Caco-2 (cell line): ENCODE measurements at regions not wholly inside any gene's neighbourhood (a gene's known extent, or its start where the extent isn't known, plus 50 kb on each side); places are given as distances from the start of the nearest gene placed in this dataset.

Experiments
- BruUV-seq: library from RNA; stranded (reverse); fragments of 400-500 nt; replicated peaks from 2 replicates; lab custom pipeline; 2021; lab: Mats Ljungman, UMichigan
- CTCF ChIA-PET: fragments of 300-600 bp; sonication (Branson Sonifier 250); formaldehyde crosslinking; loops from one replicate; lab custom pipeline; 2022; ENCODE audit warnings: antibody characterized with exemption; lab: Charles Lee
- POLR2A ChIA-PET: fragments of 300-600 bp; sonication (Branson Sonifier 250); formaldehyde crosslinking; loops from one replicate; lab custom pipeline; 2022; ENCODE audit warnings: antibody characterized with exemption; lab: Charles Lee
- DNase-seq, 2 experiments: peaks; one replicate each; pipeline versions ENCODE4 v3.0.0 to v3.0.0-alpha.2; 2020 to 2022
- H3K27me3 ChIP-seq: replicated peaks from 2 replicates; pipeline ENCODE4 v1.6.0; 2011; ENCODE audit warnings: low read length; ENCODE audit not compliant: control insufficient read depth, insufficient read depth
- H3K36me3 ChIP-seq: 2 replicates; pipeline ENCODE4 v1.5.1; 2011; ENCODE audit warnings: low read length; ENCODE audit not compliant: control insufficient read depth, insufficient read depth
- H3K4me1 ChIP-seq: fragments of 250-450 bp; sonication (Bioruptor Pico); 2 replicates; pipeline ENCODE4 v1.5.1; 2020; ENCODE audit warnings: mild to moderate bottlenecking
- H3K4me3 ChIP-seq: 2 replicates; pipeline ENCODE4 v1.5.1; 2011; ENCODE audit warnings: low read depth, mild to moderate bottlenecking, control low read depth, low read length
- H3K9me3 ChIP-seq: fragments of 250-450 bp; sonication (Bioruptor Pico); 2 replicates; pipeline ENCODE4 v1.5.1; 2020; ENCODE audit warnings: mild to moderate bottlenecking, moderate library complexity
- H3K27ac Mint-ChIP-seq: one replicate; pipeline ENCODE4 v1.8.0; 2022; ENCODE audit warnings: mixed read lengths; ENCODE audit not compliant: unreplicated experiment
- H3K27me3 Mint-ChIP-seq: one replicate; pipeline ENCODE4 v1.8.0; 2022; ENCODE audit warnings: mixed read lengths; ENCODE audit not compliant: insufficient read depth, unreplicated experiment
- H3K36me3 Mint-ChIP-seq: one replicate; pipeline ENCODE4 v1.8.0; 2022; ENCODE audit warnings: mild to moderate bottlenecking, mixed read lengths; ENCODE audit not compliant: insufficient read depth, unreplicated experiment
- H3K4me1 Mint-ChIP-seq: one replicate; pipeline ENCODE4 v1.8.0; 2022; ENCODE audit warnings: low read depth, mixed read lengths; ENCODE audit not compliant: unreplicated experiment
- H3K4me3 Mint-ChIP-seq: one replicate; pipeline ENCODE4 v1.8.0; 2022; ENCODE audit warnings: mild to moderate bottlenecking, moderate library complexity, mixed read lengths; ENCODE audit not compliant: unreplicated experiment
- H3K9me3 Mint-ChIP-seq: one replicate; pipeline ENCODE4 v1.8.0; 2022; ENCODE audit warnings: mixed read lengths; ENCODE audit not compliant: unreplicated experiment
- CTCF ChIP-seq, 2 experiments: fragments of 200-600 bp in 1 of 2; IDR thresholded peaks; 1 replicate in 1 of 2; 2 replicates in 1 of 2; pipeline versions ENCODE4 v1.5.1 to v1.8.0; 2011 to 2022; ENCODE audit warnings: antibody characterized with exemption in 1 of 2, control low read depth in 1 of 2, inconsistent platforms in 1 of 2, low read depth in 1 of 2, low read length in 1 of 2, mild to moderate bottlenecking in 1 of 2, moderate library complexity in 1 of 2; ENCODE audit not compliant: insufficient read depth in 1 of 2, severe bottlenecking in 1 of 2, unreplicated experiment in 1 of 2
- intact Hi-C: fragments of 100-400 bp; cut with micrococcal nuclease; formaldehyde crosslinking; loops from one replicate; pipeline ENCODE4 v1.10.0; 2022; ENCODE audit not compliant: unreplicated experiment

- peaks cover 2% of the 10 kb centered on the region for H3K27me3 Mint-ChIP-seq
- intact Hi-C loops = no loop called here
- ChIA-PET POLR2A (no interaction called here), CTCF (no interaction called here)
- no TSS peak for BruUV-seq
- no peaks in the 10 kb centered on the region for H3K4me1 ChIP-seq
- H3K36me3 ChIP-seq = no peaks in the 10 kb centered on the region
- H3K4me1 Mint-ChIP-seq = peaks cover 5% of the 10 kb centered on the region
- no peak overlapping the region for H3K27ac Mint-ChIP-seq
- H3K36me3 Mint-ChIP-seq = no peaks in the 10 kb centered on the region
- H3K9me3 ChIP-seq = no peaks in the 10 kb centered on the region; the same call in 1 of the 2 replicates
- DNase-seq = no peak
- no peaks in the 10 kb centered on the region for H3K27me3 ChIP-seq
- no peak overlapping the region for H3K4me3 Mint-ChIP-seq
- H3K4me3 ChIP-seq = no peak overlapping the region
- H3K9me3 Mint-ChIP-seq = no peaks in the 10 kb centered on the region
- no peak for TF ChIP-seq CTCF (IDR thresholded peaks at IDR 0.05; ENCODE audit: insufficient read depth in 1 of 2, low read depth in 1 of 2, low read length in 1 of 2, severe bottlenecking in 1 of 2, unreplicated experiment in 1 of 2)
Measured at GRCh38 chr13:88802886-88803285, 1131.7 kb downstream of the SLITRK5 start.

GRCh38 chr13:88806438-88806837 is 1135.3 kb downstream of the SLITRK5 start:
- Mint-ChIP-seq H3K36me3 (no peaks in the 10 kb centered on the region), H3K4me1 (peaks cover 5% of the 10 kb centered on the region), H3K4me3 (no peak overlapping the region), H3K9me3 (peaks cover 7% of the 10 kb centered on the region), H3K27me3 (no peaks in the 10 kb centered on the region), H3K27ac (no peak overlapping the region)
- Histone ChIP-seq H3K36me3 (no peaks in the 10 kb centered on the region), H3K4me1 (no peaks in the 10 kb centered on the region), H3K27me3 (no peaks in the 10 kb centered on the region), H3K4me3 (no peak overlapping the region), H3K9me3 (no peaks in the 10 kb centered on the region)
- ChIA-PET POLR2A (no interaction called here), CTCF (no interaction called here)
- BruUV-seq = no TSS peak
- TF ChIP-seq CTCF (IDR thresholded peaks at IDR 0.05; ENCODE audit: insufficient read depth in 1 of 2, low read depth in 1 of 2, low read length in 1 of 2, severe bottlenecking in 1 of 2, unreplicated experiment in 1 of 2) = no peak
- no peak for DNase-seq
- intact Hi-C loops = no loop called here

GRCh38 chr13:88817560-88817959 is 1146.4 kb downstream of the SLITRK5 start:
- Mint-ChIP-seq H3K27ac (no peak overlapping the region), H3K27me3 (no peaks in the 10 kb centered on the region), H3K9me3 (peaks cover under 1% of the 10 kb centered on the region), H3K4me1 (no peaks in the 10 kb centered on the region), H3K4me3 (no peak overlapping the region), H3K36me3 (no peaks in the 10 kb centered on the region)
- CTCF ChIA-PET = no interaction called here
- no peaks in the 10 kb centered on the region; the same call in 1 of the 2 replicates for H3K9me3 ChIP-seq
- POLR2A ChIA-PET = no interaction called here
- no peak for TF ChIP-seq CTCF (IDR thresholded peaks at IDR 0.05; ENCODE audit: insufficient read depth in 1 of 2, low read depth in 1 of 2, low read length in 1 of 2, severe bottlenecking in 1 of 2, unreplicated experiment in 1 of 2)
- H3K4me3 ChIP-seq = no peak overlapping the region
- DNase-seq = no peak
- H3K27me3 ChIP-seq = no peaks in the 10 kb centered on the region
- no peaks in the 10 kb centered on the region for H3K36me3 ChIP-seq
- no TSS peak for BruUV-seq
- intact Hi-C loops = no loop called here
- no peaks in the 10 kb centered on the region for H3K4me1 ChIP-seq
